Fibroblast of skin of right quadriceps (primary cell): ENCODE measurements at regions not wholly inside any gene's neighbourhood (a gene's known extent, or its start where the extent isn't known, plus 50 kb on each side); places are given as distances from the start of the nearest gene placed in this dataset.
"Not testable (repeated sequence)": the region's sequence is repeated elsewhere in the genome, so short reads cannot be mapped to it uniquely, and the experiment has no call there.

ENCODE experiments used
- DNase-seq: peaks from one replicate; pipeline ENCODE4 v3.0.0-alpha.2; 2013

GRCh38 chr2:241984658-241985057, 115.1 kb downstream of the RTP5 start:
- no peak for DNase-seq

- DNase-seq, result not testable (repeated sequence)
These were observed 115.8 kb downstream of the RTP5 start for GRCh38 chr2:241985161-241985985.

- DNase-seq, result no peak
These were observed 116.4 kb downstream of the RTP5 start for GRCh38 chr2:241985986-241986329.

- no peak for DNase-seq
These were observed 117.5 kb downstream of the RTP5 start for GRCh38 chr2:241986836-241987641.

GRCh38 chr2:241987726-241988125, 118.2 kb downstream of the RTP5 start:
- no peak for DNase-seq

GRCh38 chr2:241988146-241988545, 118.6 kb downstream of the RTP5 start:
- no peak for DNase-seq

- no peak for DNase-seq
These were observed 119.5 kb downstream of the RTP5 start for GRCh38 chr2:241989074-241989473.

- DNase-seq, result no peak
These were observed 120.9 kb downstream of the RTP5 start for GRCh38 chr2:241990466-241990865.

- no peak for DNase-seq
These were observed 121.8 kb downstream of the RTP5 start for GRCh38 chr2:241991299-241991698.

- no peak for DNase-seq
These were observed 123.2 kb downstream of the RTP5 start for GRCh38 chr2:241992753-241993152.

- DNase-seq, result no peak
These were observed 124.0 kb downstream of the RTP5 start for GRCh38 chr2:241993386-241994005.

- no peak for DNase-seq
These were observed 124.6 kb downstream of the RTP5 start for GRCh38 chr2:241994086-241994485.

- no peak for DNase-seq
These were observed 125.2 kb downstream of the RTP5 start for GRCh38 chr2:241994556-241995213.

GRCh38 chr2:241996100-241996499, 126.6 kb downstream of the RTP5 start:
- DNase-seq, result no peak

- no peak for DNase-seq
These were observed 127.5 kb downstream of the RTP5 start for GRCh38 chr2:241997017-241997416.

GRCh38 chr2:241999184-241999583, 129.7 kb downstream of the RTP5 start:
- DNase-seq, result no peak

- DNase-seq, result no peak
These were observed 132.3 kb downstream of the RTP5 start for GRCh38 chr2:242001853-242002252.

- no peak for DNase-seq
These were observed 133.4 kb downstream of the RTP5 start for GRCh38 chr2:242002944-242003343.

- no peak for DNase-seq
These were observed 134.8 kb downstream of the RTP5 start for GRCh38 chr2:242004223-242004901.

- DNase-seq, result no peak
These were observed 135.3 kb downstream of the RTP5 start for GRCh38 chr2:242004902-242005230.

GRCh38 chr2:242006091-242006634, 136.6 kb downstream of the RTP5 start:
- not testable (repeated sequence) for DNase-seq

GRCh38 chr2:242008908-242009307, 139.4 kb downstream of the RTP5 start:
- not testable (repeated sequence) for DNase-seq
